ENCODE measurements at regions not wholly inside any gene's neighbourhood (a gene's known extent, or its start where the extent isn't known, plus 50 kb on each side); places are given as distances from the start of the nearest gene placed in this dataset.

DNA sequence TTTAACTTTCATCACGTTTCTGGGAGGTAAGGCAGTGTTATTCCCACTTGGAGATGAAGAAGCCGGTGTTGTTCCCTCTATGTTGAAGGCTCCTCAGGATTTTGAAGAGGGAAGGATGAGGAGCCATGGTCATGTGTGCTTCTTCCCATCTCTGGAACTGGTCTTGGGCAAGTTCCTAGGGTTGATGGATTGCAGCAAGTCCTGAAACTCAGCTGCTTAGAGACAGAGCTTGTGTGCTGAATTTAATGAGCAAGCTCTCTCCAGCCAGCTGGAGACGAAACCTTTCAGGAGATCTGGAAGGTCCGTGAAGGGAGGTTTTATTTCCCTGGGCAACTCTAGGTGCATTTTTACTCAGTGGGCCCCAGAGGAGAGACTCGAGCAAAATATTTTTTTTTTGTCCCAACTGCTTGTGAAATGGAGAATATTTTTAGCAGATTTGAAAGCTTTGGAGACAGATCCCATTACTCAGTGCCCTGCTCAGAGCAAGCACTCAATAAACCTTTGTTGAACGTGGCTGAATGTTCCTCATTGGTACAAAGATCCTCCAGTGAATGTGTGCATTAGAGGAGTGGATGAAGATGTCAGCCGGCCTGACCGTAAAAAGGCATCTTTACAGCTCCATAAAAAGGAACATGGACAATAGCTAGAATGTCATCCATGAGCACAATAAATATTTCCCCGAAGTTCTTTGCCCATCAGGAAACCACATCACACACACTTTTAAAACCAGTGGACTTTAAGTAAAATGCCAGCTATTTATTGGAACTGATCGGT, 55.6 kb upstream of the RGMA start:
- WGBS, 2 experiments (ENCODE audit: extremely low coverage in 1 of 2, insufficient coverage in 1 of 2, insufficient read length in 1 of 2, insufficient replicate concordance in 2 of 2, low coverage in 1 of 2, low lambda C conversion rate in 2 of 2, missing lambda C conversion rate in 1 of 2): 92% methylated on average over 10 of the region's 10 CpGs; no CpG with 5 or more reads in 1 of the 2 experiments

More for the DNA sequence above, 55.6 kb upstream of the RGMA start:
- no peak for FAIRE-seq
- Histone ChIP-seq H3K14ac (ENCODE audit: insufficient read length) (no peak overlapping the region), H2BK5ac (ENCODE audit: low read depth, low read length) (no peak overlapping the region), H3K4me2 (ENCODE audit: insufficient read depth in 1 of 2, low read depth in 2 of 2, low read length in 2 of 2) (no peak overlapping the region), H3K4ac (replicated peaks; ENCODE audit: insufficient read length, low read depth, low read length) (no peak overlapping the region), H2BK15ac (ENCODE audit: low read length) (no peak overlapping the region), H2AK5ac (ENCODE audit: low read depth, low read length) (no peak overlapping the region), H2AFZ (ENCODE audit: low read length) (no peak overlapping the region), H3K27me3 (replicated peaks in 1 of 4; ENCODE audit: control insufficient read depth in 3 of 4, extremely low read depth in 1 of 4, insufficient read depth in 3 of 4, low read length in 3 of 4) (peaks cover 0 to 5% (median 0%) of the 10 kb centered on the region in 4 experiments; a peak in 3 of 7 replicates), H3K36me3 (ENCODE audit: control insufficient read depth in 2 of 4, insufficient read depth in 4 of 4, low read length in 3 of 4) (no peaks in the 10 kb centered on the region), H3K23me2 (ENCODE audit: low read depth, low read length) (0 out of 2 replicates have a peak, but pooled peaks cover 2% of the 10 kb centered on the region), H3K18ac (ENCODE audit: extremely low read depth, low read length) (no peak overlapping the region), H4K20me1 (replicated peaks in 1 of 2; ENCODE audit: control insufficient read depth in 1 of 2, insufficient read depth in 2 of 2, low read length in 2 of 2) (no peaks in the 10 kb centered on the region), H3K9me3 (ENCODE audit: insufficient read depth in 2 of 2, low read depth in 1 of 2, low read length in 1 of 2) (no peaks in the 10 kb centered on the region), H3K23ac (ENCODE audit: insufficient read length) (no peak overlapping the region), H2BK20ac (ENCODE audit: low read length) (no peak overlapping the region), H3K27ac (ENCODE audit: low read depth, low read length) (no peak overlapping the region), H3K56ac (replicated peaks; ENCODE audit: insufficient read length, low read depth, low read length) (no peak overlapping the region), H4K91ac (replicated peaks; ENCODE audit: insufficient read length, low read length) (no peak overlapping the region), H3K79me1 (ENCODE audit: low read depth, low read length) (no peaks in the 10 kb centered on the region), H3K9ac (replicated peaks in 1 of 4; ENCODE audit: extremely low read depth in 1 of 4, low read depth in 3 of 4, low read length in 3 of 4) (no peak overlapping the region), H3K79me2 (ENCODE audit: control insufficient read depth in 1 of 2, insufficient read depth in 2 of 2, low read length in 2 of 2) (no peaks in the 10 kb centered on the region), H4K8ac (ENCODE audit: extremely low read depth, insufficient read depth, low read length) (no peak overlapping the region), H4K5ac (ENCODE audit: insufficient read length, low read depth, low read length) (no peak overlapping the region), H3K4me1 (replicated peaks in 1 of 4; ENCODE audit: control insufficient read depth in 3 of 4, insufficient read depth in 4 of 4, low read length in 3 of 4) (no peaks in the 10 kb centered on the region), H2BK120ac (replicated peaks; ENCODE audit: low read depth, low read length) (no peak overlapping the region), H3K4me3 (ENCODE audit: extremely low read depth in 1 of 4, insufficient read depth in 2 of 4, low read depth in 3 of 4, low read length in 4 of 4) (no peak overlapping the region), H2BK12ac (ENCODE audit: low read depth, low read length) (no peak overlapping the region)
- no peak for DNase-seq (ENCODE audit: low read depth in 1 of 2, low spot score in 2 of 2)
- no peak for TF ChIP-seq SRF (IDR thresholded peaks at IDR 0.05; ENCODE audit: low read depth, low read length)
- TF ChIP-seq KDM5A (IDR thresholded peaks at IDR 0.05; ENCODE audit: low read length): no peak
- no peak for TF ChIP-seq HDAC2 (IDR thresholded peaks at IDR 0.05; ENCODE audit: borderline replicate concordance in 1 of 2, low read depth in 2 of 2, low read length in 2 of 2)
- no peak for TF ChIP-seq CREB1 (IDR thresholded peaks at IDR 0.05)
- CTCF ChIA-PET (ENCODE audit: partially characterized antibody): interaction anchor here (0.7 to 1.6 kb wide), 3 partner anchors 29 to 73 kb away, joined by 3 to 4 read pairs (median 4); no protein-coding TSS in a partner anchor
- POLR2A ChIA-PET (ENCODE audit: partially characterized antibody): no interaction called here

Data from H1 (cell line).